ENCODE measurements at regions not wholly inside any gene's neighbourhood (a gene's known extent, or its start where the extent isn't known, plus 50 kb on each side); places are given as distances from the start of the nearest gene placed in this dataset.

- no peak for ATAC-seq (ENCODE audit: low read depth)
- H3K27ac Mint-ChIP-seq, result no peak overlapping the region
Measured at GRCh38 chr10:8298896-8299570, 244.5 kb downstream of the GATA3 start.

GRCh38 chr10:8300925-8301324, 246.4 kb downstream of the GATA3 start:
- POLR2A ChIA-PET, result no interaction called here
- H3K9me3 Mint-ChIP-seq, result no peaks in the 10 kb centered on the region
- H3K4me3 Mint-ChIP-seq, result no peak overlapping the region
- no peak for ATAC-seq (ENCODE audit: low read depth)
- peaks cover 2% of the 10 kb centered on the region for H3K4me1 Mint-ChIP-seq
- H3K27me3 Mint-ChIP-seq, result peaks cover 11% of the 10 kb centered on the region
- DNase-seq, result no peak
- H3K36me3 Mint-ChIP-seq, result no peaks in the 10 kb centered on the region
- no peak overlapping the region for H3K27ac Mint-ChIP-seq

More at GRCh38 chr10:8298896-8299570, 244.5 kb downstream of the GATA3 start:
- no peak for DNase-seq
- POLR2A ChIA-PET, result no interaction called here
- Mint-ChIP-seq H3K4me3 (no peak overlapping the region), H3K27me3 (peaks cover 4% of the 10 kb centered on the region), H3K36me3 (no peaks in the 10 kb centered on the region), H3K4me1 (peaks cover 4% of the 10 kb centered on the region), H3K9me3 (no peaks in the 10 kb centered on the region)

DNA sequence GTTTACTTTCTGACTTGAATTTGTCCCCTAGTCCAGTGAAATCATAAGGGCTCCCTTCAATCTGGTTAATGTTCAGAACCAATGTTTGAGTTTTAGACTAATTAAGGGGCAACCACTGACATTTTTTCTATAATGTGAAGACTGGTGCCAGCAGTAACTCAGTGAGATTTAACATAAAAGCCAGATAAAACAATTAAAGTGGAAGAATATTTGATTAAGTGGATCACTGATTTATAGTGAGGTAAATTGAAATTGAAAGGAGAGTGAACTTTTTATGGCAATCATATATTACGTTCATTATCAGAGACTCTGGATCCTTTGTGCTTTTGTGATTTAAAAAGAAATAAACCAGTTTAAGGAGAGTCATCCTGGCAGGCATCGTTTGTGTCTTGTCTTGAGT, 246.8 kb downstream of the GATA3 start:
- POLR2A ChIA-PET, result no interaction called here
- peaks cover 13% of the 10 kb centered on the region for H3K27me3 Mint-ChIP-seq
- H3K9me3 Mint-ChIP-seq, result no peaks in the 10 kb centered on the region
- no peak overlapping the region for H3K4me3 Mint-ChIP-seq
- no peak overlapping the region for H3K27ac Mint-ChIP-seq
- DNase-seq (no peak), ATAC-seq (ENCODE audit: low read depth) (no peak)
- H3K36me3 Mint-ChIP-seq, result no peaks in the 10 kb centered on the region
- peaks cover 3% of the 10 kb centered on the region for H3K4me1 Mint-ChIP-seq

DNA sequence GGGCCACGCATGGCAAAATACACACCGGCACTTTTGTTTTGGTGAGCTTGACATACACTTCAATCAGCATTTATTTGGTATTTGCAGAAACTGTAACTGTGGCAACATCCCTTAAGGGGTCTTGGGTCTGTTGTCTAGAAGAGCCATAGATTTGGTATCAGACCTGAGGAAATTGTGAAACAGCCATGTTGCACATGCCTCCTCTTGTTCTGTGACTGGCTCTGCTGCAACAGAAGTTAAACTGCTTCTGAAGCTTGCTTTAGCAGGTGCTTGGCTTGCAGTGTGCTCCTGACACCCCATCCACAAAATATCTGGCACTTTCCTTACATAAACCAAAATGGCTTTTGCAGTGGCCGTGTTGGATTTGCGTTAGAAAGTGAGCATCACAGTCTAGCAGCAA, 247.3 kb downstream of the GATA3 start:
- Mint-ChIP-seq H3K27me3 (peaks cover 13% of the 10 kb centered on the region), H3K27ac (no peak overlapping the region), H3K4me1 (peaks cover 4% of the 10 kb centered on the region), H3K36me3 (no peaks in the 10 kb centered on the region), H3K4me3 (no peak overlapping the region), H3K9me3 (no peaks in the 10 kb centered on the region)
- POLR2A ChIA-PET, result no interaction called here
- ATAC-seq (ENCODE audit: low read depth) (no peak), DNase-seq (no peak)

- Mint-ChIP-seq H3K36me3 (no peaks in the 10 kb centered on the region), H3K4me3 (no peak overlapping the region), H3K27me3 (peaks cover 13% of the 10 kb centered on the region), H3K9me3 (no peaks in the 10 kb centered on the region), H3K4me1 (peaks cover 5% of the 10 kb centered on the region), H3K27ac (no peak overlapping the region)
- no peak for ATAC-seq (ENCODE audit: low read depth)
- POLR2A ChIA-PET, result no interaction called here
- no peak for DNase-seq
Measured at GRCh38 chr10:8302565-8302964, 248.1 kb downstream of the GATA3 start.

GRCh38 chr10:8304861-8305260, 250.4 kb downstream of the GATA3 start:
- Mint-ChIP-seq H3K27me3 (peaks cover 8% of the 10 kb centered on the region), H3K36me3 (peaks cover 1% of the 10 kb centered on the region), H3K4me1 (peaks cover 5% of the 10 kb centered on the region), H3K4me3 (no peak overlapping the region), H3K27ac (no peak overlapping the region), H3K9me3 (no peaks in the 10 kb centered on the region)
- ATAC-seq (ENCODE audit: low read depth), result no peak
- no peak for DNase-seq
- POLR2A ChIA-PET, result no interaction called here

GRCh38 chr10:8305876-8306652, 251.6 kb downstream of the GATA3 start:
- Mint-ChIP-seq H3K27ac (no peak overlapping the region), H3K4me1 (peaks cover 5% of the 10 kb centered on the region), H3K27me3 (peaks cover 8% of the 10 kb centered on the region), H3K4me3 (no peak overlapping the region), H3K36me3 (peaks cover 1% of the 10 kb centered on the region), H3K9me3 (no peaks in the 10 kb centered on the region)
- DNase-seq, result no peak
- POLR2A ChIA-PET, result no interaction called here
- no peak for ATAC-seq (ENCODE audit: low read depth)

GRCh38 chr10:8306685-8307364, 252.3 kb downstream of the GATA3 start:
- Mint-ChIP-seq H3K4me3 (no peak overlapping the region), H3K36me3 (peaks cover 1% of the 10 kb centered on the region), H3K27me3 (peaks cover 8% of the 10 kb centered on the region), H3K9me3 (no peaks in the 10 kb centered on the region), H3K27ac (no peak overlapping the region), H3K4me1 (peaks cover 5% of the 10 kb centered on the region)
- DNase-seq, result no peak
- POLR2A ChIA-PET, result no interaction called here
- no peak for ATAC-seq (ENCODE audit: low read depth)

- peaks cover 1% of the 10 kb centered on the region for H3K36me3 Mint-ChIP-seq
- peaks cover 2% of the 10 kb centered on the region for H3K27me3 Mint-ChIP-seq
- POLR2A ChIA-PET, result no interaction called here
- H3K4me1 Mint-ChIP-seq, result peaks cover 8% of the 10 kb centered on the region
- no peak for ATAC-seq (ENCODE audit: low read depth)
- DNase-seq, result no peak
- no peak overlapping the region for H3K4me3 Mint-ChIP-seq
- no peak overlapping the region for H3K27ac Mint-ChIP-seq
- H3K9me3 Mint-ChIP-seq, result peaks cover 1% of the 10 kb centered on the region
Measured at GRCh38 chr10:8310930-8311329, 256.4 kb downstream of the GATA3 start.

DNA sequence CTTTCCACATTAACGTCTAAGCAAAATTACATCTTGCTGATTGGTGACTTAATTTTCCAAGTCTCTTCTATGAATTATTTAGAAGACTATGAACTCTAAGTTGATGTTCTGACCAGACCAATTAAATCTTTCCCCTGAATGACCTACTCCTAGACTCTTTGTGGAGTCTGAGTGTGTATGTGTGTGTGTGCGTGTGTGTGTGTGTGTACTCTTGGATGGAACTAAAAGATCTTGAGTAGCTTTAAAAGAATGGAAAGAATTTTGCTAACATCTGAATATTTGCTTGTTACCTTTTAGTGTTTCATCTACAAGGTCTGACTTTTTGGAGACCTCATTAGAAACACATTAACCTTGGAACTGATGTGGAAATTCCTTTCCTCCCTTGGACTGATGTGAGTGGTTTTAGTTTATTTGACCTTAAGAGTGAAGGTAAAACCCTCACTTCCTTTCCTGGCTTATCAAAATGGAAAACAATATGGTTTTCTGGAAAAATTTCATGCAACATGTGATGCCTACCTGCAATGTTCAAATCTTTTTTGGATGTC, 257.1 kb downstream of the GATA3 start:
- no peak for DNase-seq
- Mint-ChIP-seq H3K27ac (no peak overlapping the region), H3K4me3 (no peak overlapping the region), H3K36me3 (peaks cover 1% of the 10 kb centered on the region), H3K27me3 (no peaks in the 10 kb centered on the region), H3K9me3 (peaks cover 1% of the 10 kb centered on the region), H3K4me1 (peaks cover 8% of the 10 kb centered on the region)
- no peak for ATAC-seq (ENCODE audit: low read depth)
- POLR2A ChIA-PET, result no interaction called here

- peaks cover 6% of the 10 kb centered on the region for H3K4me1 Mint-ChIP-seq
- POLR2A ChIA-PET, result no interaction called here
- H3K36me3 Mint-ChIP-seq, result peaks cover 1% of the 10 kb centered on the region
- DNase-seq (no peak), ATAC-seq (ENCODE audit: low read depth) (no peak)
- peaks cover 1% of the 10 kb centered on the region for H3K9me3 Mint-ChIP-seq
- no peak overlapping the region for H3K27ac Mint-ChIP-seq
- H3K4me3 Mint-ChIP-seq, result no peak overlapping the region
- no peaks in the 10 kb centered on the region for H3K27me3 Mint-ChIP-seq
Measured at GRCh38 chr10:8312079-8312478, 257.6 kb downstream of the GATA3 start.

DNA sequence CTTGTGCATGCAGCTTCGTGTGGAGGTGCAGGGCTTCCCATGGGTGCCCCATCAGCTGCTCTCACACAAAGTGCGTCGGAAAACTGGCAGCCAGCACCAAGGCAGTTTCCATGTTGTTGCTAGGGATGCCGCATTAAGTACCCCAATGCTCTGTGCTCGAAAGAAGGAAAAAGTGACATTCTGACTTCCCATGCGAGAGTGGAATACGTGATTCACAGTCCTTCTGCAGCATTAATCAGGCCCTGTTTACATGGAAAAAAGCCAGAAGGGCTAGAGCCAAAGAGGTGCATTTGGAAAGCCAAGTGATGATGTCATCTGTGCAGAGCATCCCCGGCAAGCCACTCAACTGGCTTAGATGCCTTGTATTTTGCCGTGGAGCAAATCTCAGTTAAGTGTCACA, 258.3 kb downstream of the GATA3 start:
- H3K27ac Mint-ChIP-seq, result no peak overlapping the region
- H3K4me1 Mint-ChIP-seq, result peaks cover 6% of the 10 kb centered on the region
- peaks cover 1% of the 10 kb centered on the region for H3K36me3 Mint-ChIP-seq
- peaks cover 1% of the 10 kb centered on the region for H3K9me3 Mint-ChIP-seq
- H3K4me3 Mint-ChIP-seq, result no peak overlapping the region
- H3K27me3 Mint-ChIP-seq, result no peaks in the 10 kb centered on the region
- DNase-seq (no peak), ATAC-seq (ENCODE audit: low read depth) (no peak)
- POLR2A ChIA-PET, result no interaction called here

DNA sequence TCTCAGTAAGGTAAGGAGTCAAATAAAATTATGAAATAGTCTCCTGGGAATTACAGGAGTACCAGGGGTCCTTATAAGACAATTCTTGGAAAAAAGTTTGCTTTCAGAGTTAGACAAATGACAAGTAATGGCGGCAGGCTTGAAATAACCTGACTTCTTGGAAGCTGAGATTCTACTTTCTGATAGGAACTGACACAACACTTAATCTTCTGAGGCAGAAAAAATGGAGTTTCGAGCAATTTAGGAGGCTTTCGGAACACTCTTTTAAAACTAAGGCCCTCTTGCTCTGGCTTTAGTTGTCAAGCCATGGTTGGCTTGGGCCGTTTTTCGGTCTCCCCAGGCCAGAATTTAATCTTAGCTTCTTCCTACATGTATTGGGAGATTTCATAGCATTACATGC, 260.0 kb downstream of the GATA3 start:
- no peaks in the 10 kb centered on the region for H3K27me3 Mint-ChIP-seq
- peaks cover 1% of the 10 kb centered on the region for H3K9me3 Mint-ChIP-seq
- no peak overlapping the region for H3K27ac Mint-ChIP-seq
- no peaks in the 10 kb centered on the region for H3K36me3 Mint-ChIP-seq
- ATAC-seq (ENCODE audit: low read depth), result no peak
- H3K4me3 Mint-ChIP-seq, result no peak overlapping the region
- no peak for DNase-seq
- peaks cover 6% of the 10 kb centered on the region for H3K4me1 Mint-ChIP-seq
- POLR2A ChIA-PET, result no interaction called here

GRCh38 chr10:8315619-8316021, 261.1 kb downstream of the GATA3 start:
- ATAC-seq (ENCODE audit: low read depth) (no peak), DNase-seq (no peak)
- Mint-ChIP-seq H3K4me1 (peaks cover 6% of the 10 kb centered on the region), H3K36me3 (peaks cover 2% of the 10 kb centered on the region), H3K9me3 (peaks cover 2% of the 10 kb centered on the region), H3K27me3 (no peaks in the 10 kb centered on the region), H3K27ac (no peak overlapping the region), H3K4me3 (no peak overlapping the region)
- POLR2A ChIA-PET, result no interaction called here

Measured in activated naive CD8-positive, alpha-beta T cell treated with anti-CD3 and anti-CD28 coated beads, Interleukin-2, amount 10 ng/mL, durations not matched to agents 7 days and 5 days (primary cell).